Astrocyte (in vitro differentiated cells and primary cell): ENCODE measurements at regions not wholly inside any gene's neighbourhood (a gene's known extent, or its start where the extent isn't known, plus 50 kb on each side); places are given as distances from the start of the nearest gene placed in this dataset.

Experiments
- EZH2 ChIP-seq: IDR thresholded peaks from 2 replicates; pipeline ENCODE4 v1.6.1; 2012; ENCODE audit warnings: mild to moderate bottlenecking, low read length, inconsistent platforms; ENCODE audit not compliant: insufficient read depth
- TF ChIP-seq, protein P1 (sequence below): IDR thresholded peaks from 2 replicates; pipeline ENCODE4 v1.5.1; 2011; ENCODE audit warnings: low read depth, mild to moderate bottlenecking, inconsistent platforms, low read length, moderate library complexity; ENCODE audit not compliant: insufficient read depth

GRCh38 chr2:189287982-189288521 lies 108.5 kb upstream of the COL5A2 start:
- TF ChIP-seq, protein P1, sequence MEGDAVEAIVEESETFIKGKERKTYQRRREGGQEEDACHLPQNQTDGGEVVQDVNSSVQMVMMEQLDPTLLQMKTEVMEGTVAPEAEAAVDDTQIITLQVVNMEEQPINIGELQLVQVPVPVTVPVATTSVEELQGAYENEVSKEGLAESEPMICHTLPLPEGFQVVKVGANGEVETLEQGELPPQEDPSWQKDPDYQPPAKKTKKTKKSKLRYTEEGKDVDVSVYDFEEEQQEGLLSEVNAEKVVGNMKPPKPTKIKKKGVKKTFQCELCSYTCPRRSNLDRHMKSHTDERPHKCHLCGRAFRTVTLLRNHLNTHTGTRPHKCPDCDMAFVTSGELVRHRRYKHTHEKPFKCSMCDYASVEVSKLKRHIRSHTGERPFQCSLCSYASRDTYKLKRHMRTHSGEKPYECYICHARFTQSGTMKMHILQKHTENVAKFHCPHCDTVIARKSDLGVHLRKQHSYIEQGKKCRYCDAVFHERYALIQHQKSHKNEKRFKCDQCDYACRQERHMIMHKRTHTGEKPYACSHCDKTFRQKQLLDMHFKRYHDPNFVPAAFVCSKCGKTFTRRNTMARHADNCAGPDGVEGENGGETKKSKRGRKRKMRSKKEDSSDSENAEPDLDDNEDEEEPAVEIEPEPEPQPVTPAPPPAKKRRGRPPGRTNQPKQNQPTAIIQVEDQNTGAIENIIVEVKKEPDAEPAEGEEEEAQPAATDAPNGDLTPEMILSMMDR = peak; percentile 66
- no peak for TF ChIP-seq EZH2
